B cell (primary cell): ENCODE measurements at regions not wholly inside any gene's neighbourhood (a gene's known extent, or its start where the extent isn't known, plus 50 kb on each side); places are given as distances from the start of the nearest gene placed in this dataset.

Source experiments
- CTCF ChIP-seq: fragments of 200-600 bp; IDR thresholded peaks from one replicate; pipeline ENCODE4 v1.8.0; 2022; ENCODE audit warnings: antibody characterized with exemption, mild to moderate bottlenecking
- EZH2 ChIP-seq: IDR thresholded peaks from 2 replicates; pipeline ENCODE4 v1.6.1; 2012; ENCODE audit warnings: borderline replicate concordance, low read depth, mild to moderate bottlenecking, moderate library complexity, low read length; ENCODE audit not compliant: insufficient read depth, poor library complexity, severe bottlenecking

- TF ChIP-seq CTCF (no peak), EZH2 (no peak)
Measured at GRCh38 chr4:135186002-135186401, 984.4 kb upstream of the PABPC4L start.
